Stromal cell of bone marrow (primary cell): ENCODE measurements at regions not wholly inside any gene's neighbourhood (a gene's known extent, or its start where the extent isn't known, plus 50 kb on each side); places are given as distances from the start of the nearest gene placed in this dataset.
A peak's percentile ranks its signal among the peaks of the same experiment; 100 is the strongest.

Experiments used
- DNase-seq: peaks from one replicate; pipeline ENCODE4 v3.0.0-alpha.2; 2012; ENCODE audit warnings: low read depth

- DNase-seq, result peak; percentile 50
Observed at GRCh38 chr12:68557011-68557730, 53.5 kb upstream of the RAP1B start.

GRCh38 chr12:68559246-68559645 is 51.5 kb upstream of the RAP1B start:
- no peak for DNase-seq

- DNase-seq, result no peak
Observed at GRCh38 chr12:68559984-68560850, 50.5 kb upstream of the RAP1B start.

- DNase-seq, result no peak
Observed at GRCh38 chr12:68560851-68561422, 49.8 kb upstream of the RAP1B start.
